ENCODE measurements at regions not wholly inside any gene's neighbourhood (a gene's known extent, or its start where the extent isn't known, plus 50 kb on each side); places are given as distances from the start of the nearest gene placed in this dataset.

GRCh38 chr13:34533941-34534340 is 408.1 kb upstream of the NBEA start:
- Histone ChIP-seq H3K79me2 (ENCODE audit: insufficient read depth, low read length) (no peaks in the 10 kb centered on the region), H3K4me2 (ENCODE audit: insufficient read depth, low read length) (no peak overlapping the region), H3K27ac (ENCODE audit: low read depth, low read length) (no peak overlapping the region), H4K20me1 (ENCODE audit: insufficient read depth, low read length) (no peaks in the 10 kb centered on the region), H2AFZ (ENCODE audit: low read length) (no peak overlapping the region), H3K4me3 (ENCODE audit: insufficient read depth, low read length) (no peak overlapping the region), H3K27me3 (ENCODE audit: insufficient read depth, low read length) (no peaks in the 10 kb centered on the region), H3K36me3 (ENCODE audit: insufficient read depth, low read length) (no peaks in the 10 kb centered on the region), H3K4me1 (ENCODE audit: insufficient read depth, low read length) (no peaks in the 10 kb centered on the region), H3K9me3 (ENCODE audit: low read depth, low read length) (no peaks in the 10 kb centered on the region)
- DNase-seq (ENCODE audit: insufficient read length, low spot score, missing footprints): no peak
- TF ChIP-seq CTCF (IDR thresholded peaks at IDR 0.05; ENCODE audit: extremely low read depth, low read depth, low read length): no peak

- no peak for TF ChIP-seq CTCF (IDR thresholded peaks at IDR 0.05; ENCODE audit: extremely low read depth, low read depth, low read length)
- no peak overlapping the region for H3K4me3 ChIP-seq (ENCODE audit: insufficient read depth, low read length)
- no peak overlapping the region for H2AFZ ChIP-seq (ENCODE audit: low read length)
- no peaks in the 10 kb centered on the region for H3K36me3 ChIP-seq (ENCODE audit: insufficient read depth, low read length)
- no peaks in the 10 kb centered on the region for H3K9me3 ChIP-seq (ENCODE audit: low read depth, low read length)
- no peaks in the 10 kb centered on the region for H3K79me2 ChIP-seq (ENCODE audit: insufficient read depth, low read length)
- no peak overlapping the region for H3K4me2 ChIP-seq (ENCODE audit: insufficient read depth, low read length)
- H3K4me1 ChIP-seq (ENCODE audit: insufficient read depth, low read length): no peaks in the 10 kb centered on the region
- H3K27me3 ChIP-seq (ENCODE audit: insufficient read depth, low read length): no peaks in the 10 kb centered on the region
- no peak for DNase-seq (ENCODE audit: insufficient read length, low spot score, missing footprints)
- no peaks in the 10 kb centered on the region for H4K20me1 ChIP-seq (ENCODE audit: insufficient read depth, low read length)
- H3K27ac ChIP-seq (ENCODE audit: low read depth, low read length): no peak overlapping the region
Observed at GRCh38 chr13:34542321-34542720, 399.7 kb upstream of the NBEA start.

- Histone ChIP-seq H4K20me1 (ENCODE audit: insufficient read depth, low read length) (no peaks in the 10 kb centered on the region), H3K27ac (ENCODE audit: low read depth, low read length) (no peak overlapping the region), H3K9me3 (ENCODE audit: low read depth, low read length) (no peaks in the 10 kb centered on the region), H3K4me1 (ENCODE audit: insufficient read depth, low read length) (no peaks in the 10 kb centered on the region), H3K4me3 (ENCODE audit: insufficient read depth, low read length) (no peak overlapping the region), H2AFZ (ENCODE audit: low read length) (no peak overlapping the region), H3K4me2 (ENCODE audit: insufficient read depth, low read length) (no peak overlapping the region), H3K79me2 (ENCODE audit: insufficient read depth, low read length) (no peaks in the 10 kb centered on the region), H3K36me3 (ENCODE audit: insufficient read depth, low read length) (no peaks in the 10 kb centered on the region), H3K27me3 (ENCODE audit: insufficient read depth, low read length) (no peaks in the 10 kb centered on the region)
- DNase-seq (ENCODE audit: insufficient read length, low spot score, missing footprints): no peak
- TF ChIP-seq CTCF (IDR thresholded peaks at IDR 0.05; ENCODE audit: extremely low read depth, low read depth, low read length): no peak
Observed at GRCh38 chr13:34543836-34544235, 398.2 kb upstream of the NBEA start.

GRCh38 chr13:34545461-34545860 is 396.6 kb upstream of the NBEA start:
- Histone ChIP-seq H2AFZ (ENCODE audit: low read length) (no peak overlapping the region), H3K79me2 (ENCODE audit: insufficient read depth, low read length) (no peaks in the 10 kb centered on the region), H3K27ac (ENCODE audit: low read depth, low read length) (no peak overlapping the region), H3K36me3 (ENCODE audit: insufficient read depth, low read length) (no peaks in the 10 kb centered on the region), H3K4me1 (ENCODE audit: insufficient read depth, low read length) (no peaks in the 10 kb centered on the region), H3K4me3 (ENCODE audit: insufficient read depth, low read length) (no peak overlapping the region), H3K9me3 (ENCODE audit: low read depth, low read length) (no peaks in the 10 kb centered on the region), H4K20me1 (ENCODE audit: insufficient read depth, low read length) (no peaks in the 10 kb centered on the region), H3K27me3 (ENCODE audit: insufficient read depth, low read length) (no peaks in the 10 kb centered on the region), H3K4me2 (ENCODE audit: insufficient read depth, low read length) (no peak overlapping the region)
- TF ChIP-seq CTCF (IDR thresholded peaks at IDR 0.05; ENCODE audit: extremely low read depth, low read depth, low read length): no peak
- no peak for DNase-seq (ENCODE audit: insufficient read length, low spot score, missing footprints)
